GM21717 (cell line): ENCODE measurements at regions not wholly inside any gene's neighbourhood (a gene's known extent, or its start where the extent isn't known, plus 50 kb on each side); places are given as distances from the start of the nearest gene placed in this dataset.

ENCODE experiments used
- ATAC-seq: cut with Tn5 transposase; IDR thresholded peaks from one replicate; pipeline ENCODE4 v1.9.1; 2021; ENCODE audit warnings: mild to moderate bottlenecking, moderate library complexity; ENCODE audit not compliant: unreplicated experiment

GRCh38 chr10:33819206-33819605 lies 484.7 kb upstream of the NRP1 start:
- ATAC-seq = no peak

- no peak for ATAC-seq
These were observed 483.9 kb upstream of the NRP1 start for GRCh38 chr10:33818343-33818742.

DNA sequence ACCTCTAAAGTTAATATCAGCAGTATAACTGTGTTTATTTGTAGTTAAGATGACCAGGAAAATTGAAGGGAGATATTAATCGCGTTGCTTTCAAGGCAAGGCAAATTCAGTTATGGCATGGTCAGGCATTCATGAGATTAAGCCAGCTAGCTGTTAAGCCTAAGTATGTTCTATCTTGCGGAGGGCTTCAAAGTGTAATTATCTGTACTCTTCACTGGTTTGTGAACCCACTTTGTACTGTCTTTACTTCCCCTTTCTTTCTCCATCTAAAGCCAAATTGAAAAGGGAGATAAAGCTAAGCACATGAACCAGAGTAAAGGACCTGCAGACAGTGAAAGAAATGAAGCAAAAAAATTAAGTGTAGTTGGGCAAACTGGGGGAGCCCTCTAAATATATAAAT lies 483.1 kb upstream of the NRP1 start:
- no peak for ATAC-seq

DNA sequence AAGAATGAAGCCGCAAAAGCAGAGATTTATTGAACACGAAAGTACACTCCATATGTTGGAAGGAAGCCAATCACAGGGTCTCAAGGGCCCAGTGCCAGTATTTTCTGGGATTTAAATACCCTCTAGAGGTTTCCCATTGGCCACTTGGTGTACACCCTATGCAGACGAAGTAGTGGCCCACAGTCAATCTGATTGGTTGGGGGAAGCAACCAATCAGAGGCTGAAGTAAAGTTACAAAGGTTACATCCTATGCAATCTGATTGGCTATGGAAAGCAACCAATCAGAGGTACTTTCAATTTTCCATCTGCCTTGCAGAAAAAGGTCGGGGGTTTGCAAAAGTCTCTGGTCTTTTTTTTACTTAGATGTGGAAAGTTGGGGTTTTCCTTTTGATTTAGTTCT lies 481.3 kb upstream of the NRP1 start:
- no peak for ATAC-seq

DNA sequence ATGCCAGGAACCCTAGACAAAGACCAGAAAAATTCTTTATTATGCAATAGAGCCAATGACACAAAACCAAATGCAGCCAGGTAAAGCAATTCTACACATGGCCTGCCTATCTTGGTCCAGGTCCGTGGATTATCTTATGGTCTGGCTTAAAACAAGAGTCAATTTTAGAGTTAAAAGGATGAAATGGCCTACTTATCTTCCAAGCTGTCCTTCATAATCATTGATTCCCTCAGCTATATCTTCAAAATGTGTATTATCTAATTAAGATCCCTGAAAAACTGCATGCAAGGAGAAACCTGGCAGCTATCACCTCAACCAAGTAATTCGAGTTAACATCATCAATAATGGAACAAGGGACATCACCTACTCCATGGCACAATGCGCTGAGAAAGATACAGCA lies 479.4 kb upstream of the NRP1 start:
- ATAC-seq = no peak

GRCh38 chr10:33813415-33813814 lies 478.9 kb upstream of the NRP1 start:
- no peak for ATAC-seq

DNA sequence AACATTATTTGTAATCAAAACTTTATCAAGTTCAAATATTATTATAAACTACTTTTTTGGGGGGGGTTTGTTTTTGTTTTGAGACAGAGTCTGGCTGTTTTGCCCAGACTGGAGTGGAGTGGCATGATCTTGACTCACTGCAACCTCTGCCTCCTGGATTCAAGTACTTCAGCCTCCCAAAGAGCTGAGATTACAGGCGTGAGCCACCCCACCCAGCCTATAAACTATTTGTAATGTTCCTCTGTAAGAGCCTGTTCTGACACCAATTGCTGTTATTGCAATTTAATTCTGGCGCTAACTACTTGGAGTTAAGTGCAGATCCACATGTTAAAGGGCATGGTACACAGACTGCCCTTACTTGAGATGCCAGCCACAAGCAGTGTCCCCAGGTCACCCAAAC lies 478.1 kb upstream of the NRP1 start:
- no peak for ATAC-seq

GRCh38 chr10:33810986-33811385 lies 476.5 kb upstream of the NRP1 start:
- no peak for ATAC-seq

DNA sequence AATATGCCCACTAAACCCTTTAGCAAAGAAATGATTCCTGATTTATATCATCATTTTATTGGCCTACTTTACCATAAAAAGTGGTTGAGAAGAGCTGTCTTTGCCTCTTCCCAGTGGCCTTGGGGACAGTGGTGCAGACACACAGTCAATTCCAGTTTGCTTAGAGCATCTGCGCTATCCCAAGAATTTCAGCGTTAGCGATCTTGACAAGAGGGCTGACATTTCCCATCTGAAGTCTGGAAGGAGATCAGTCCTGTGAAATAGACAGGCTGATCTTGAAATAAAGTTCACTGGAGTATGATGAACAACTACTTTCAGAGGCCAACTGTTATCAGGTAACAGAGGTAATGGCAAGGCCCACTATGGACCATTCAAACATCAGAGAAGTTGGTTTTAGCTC lies 475.3 kb upstream of the NRP1 start:
- ATAC-seq = no peak

GRCh38 chr10:33808475-33808874 lies 474.0 kb upstream of the NRP1 start:
- ATAC-seq = no peak

DNA sequence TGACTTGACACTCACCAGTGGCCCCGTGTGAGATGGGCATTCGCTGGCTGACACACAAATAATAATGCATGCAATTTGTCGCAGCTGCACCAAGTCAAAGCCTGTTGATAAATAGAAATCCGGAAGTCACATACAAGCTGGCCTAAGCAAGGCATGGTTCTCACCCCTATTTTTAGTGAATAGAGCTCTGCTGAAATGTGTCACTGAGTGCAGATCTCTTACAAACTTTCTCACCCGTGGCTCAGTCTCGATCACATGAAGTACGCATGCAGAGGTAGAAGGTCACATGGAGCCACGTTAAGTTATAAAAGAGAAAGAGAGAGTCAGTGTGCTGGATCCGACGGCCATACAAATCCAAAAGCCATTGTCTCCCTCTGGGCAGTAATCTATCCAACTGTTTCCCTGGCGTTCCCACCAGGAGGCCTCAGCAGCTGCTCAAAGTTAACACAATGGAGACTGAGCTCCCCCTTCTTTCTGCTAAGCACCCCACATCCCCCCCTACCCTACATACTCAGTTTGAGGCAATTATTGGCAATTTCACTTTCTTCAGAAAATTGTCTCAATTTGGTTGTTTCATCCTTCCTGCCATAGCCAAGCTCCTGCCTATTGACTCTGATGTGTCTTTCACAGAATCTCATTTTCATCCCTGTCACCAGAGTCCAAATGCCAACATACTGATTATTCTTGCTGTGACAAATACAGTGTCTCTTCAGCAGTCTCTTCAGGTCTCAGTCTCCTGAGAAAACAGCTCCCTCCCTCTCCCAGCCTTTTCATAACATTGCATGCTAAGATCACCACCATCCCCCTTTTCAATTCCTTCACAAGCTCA lies 473.3 kb upstream of the NRP1 start:
- no peak for ATAC-seq

GRCh38 chr10:33805831-33806230 lies 471.4 kb upstream of the NRP1 start:
- ATAC-seq = no peak

GRCh38 chr10:33804584-33804983 lies 470.1 kb upstream of the NRP1 start:
- no peak for ATAC-seq

- no peak for ATAC-seq
These were observed 468.8 kb upstream of the NRP1 start for GRCh38 chr10:33803248-33803647.

DNA sequence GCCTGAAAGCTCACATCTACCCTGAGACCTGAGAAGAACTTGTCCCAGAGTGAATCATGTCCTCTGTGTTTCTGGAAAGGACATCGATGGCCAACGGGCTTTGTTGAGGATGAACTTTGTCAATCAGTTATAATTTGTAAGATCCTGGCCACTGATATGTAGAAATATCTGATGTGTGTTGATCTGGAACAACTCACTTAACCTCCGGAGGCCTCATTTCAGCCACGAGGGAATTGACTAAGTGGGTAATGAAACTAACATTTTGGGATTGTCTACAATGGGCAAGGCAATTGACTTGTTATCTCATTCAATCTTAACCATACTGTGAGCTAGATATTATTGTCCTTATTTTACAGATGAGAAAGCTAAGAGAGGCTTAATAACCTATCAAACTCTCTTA lies 468.1 kb upstream of the NRP1 start:
- no peak for ATAC-seq

DNA sequence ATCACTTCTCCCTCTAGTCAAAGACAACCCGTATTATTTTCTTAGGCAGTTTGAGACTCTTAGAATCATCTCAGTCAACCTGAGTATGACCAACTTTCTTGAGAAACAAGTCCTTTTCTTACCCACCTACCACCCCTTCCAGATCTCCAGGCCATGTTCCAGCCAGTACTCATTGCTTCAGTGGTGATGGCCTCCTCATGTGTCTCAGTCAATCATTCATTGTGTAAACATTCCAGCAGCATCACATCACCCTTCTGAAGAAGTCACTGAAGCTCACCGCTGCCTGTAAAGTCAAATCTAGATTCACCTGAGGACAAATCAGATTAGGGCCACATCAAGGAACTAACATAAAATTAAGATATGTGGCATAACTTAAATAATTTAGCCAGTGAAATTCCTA lies 467.2 kb upstream of the NRP1 start:
- no peak for ATAC-seq

GRCh38 chr10:33800986-33801385 lies 466.5 kb upstream of the NRP1 start:
- no peak for ATAC-seq

- no peak for ATAC-seq
These were observed 466.1 kb upstream of the NRP1 start for GRCh38 chr10:33800545-33800944.

GRCh38 chr10:33799944-33800323 lies 465.5 kb upstream of the NRP1 start:
- ATAC-seq = no peak

DNA sequence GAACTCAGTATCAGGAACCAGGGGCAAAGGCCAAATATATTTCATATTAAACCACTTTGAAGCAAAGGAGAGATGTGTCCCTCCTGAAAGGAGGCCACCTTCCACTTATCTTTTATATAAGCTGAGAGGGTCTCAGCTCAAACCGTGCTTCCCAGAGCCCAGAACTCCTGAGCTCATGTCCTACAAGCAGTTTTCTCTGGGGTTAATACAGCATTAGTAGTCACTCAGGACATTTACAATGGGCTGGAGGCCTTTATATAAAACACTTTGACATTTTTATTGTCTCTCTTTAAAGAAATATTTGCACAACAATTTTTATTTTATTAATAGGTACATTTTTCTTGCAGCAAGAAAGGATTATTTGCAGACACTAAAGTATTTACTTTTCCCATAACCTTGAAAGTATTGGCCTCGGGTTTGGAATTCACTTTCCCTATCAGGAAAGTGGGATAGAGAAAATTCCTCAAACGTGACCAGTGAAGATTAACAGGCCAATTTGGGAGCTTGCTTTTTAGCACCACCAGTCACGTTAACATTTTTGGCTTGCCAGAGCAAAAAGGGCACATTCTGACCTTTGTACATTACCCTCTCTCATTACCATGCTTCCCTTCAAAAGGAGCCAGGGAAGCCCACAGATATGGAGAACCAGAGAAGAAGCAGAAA lies 464.9 kb upstream of the NRP1 start:
- ATAC-seq = no peak

- ATAC-seq = no peak
These were observed 464.3 kb upstream of the NRP1 start for GRCh38 chr10:33798754-33799153.

DNA sequence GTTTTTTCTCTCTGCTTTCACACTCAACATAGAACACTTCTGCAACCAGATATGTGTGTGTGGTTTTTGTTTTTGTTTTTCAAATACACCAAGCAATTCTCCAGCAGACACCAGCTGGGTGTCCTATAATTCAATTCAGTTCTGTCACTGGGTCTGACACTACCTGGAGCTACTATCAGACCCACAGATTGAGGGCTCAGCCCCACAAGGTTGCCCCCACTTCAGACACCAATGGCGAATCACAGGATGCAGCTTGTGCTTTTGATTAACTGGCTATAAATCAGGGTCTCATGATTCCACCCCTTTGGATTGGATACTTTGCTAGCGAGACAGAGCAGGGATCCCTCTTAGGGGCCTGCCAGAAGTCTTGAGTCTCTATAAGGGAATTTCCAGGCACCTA lies 462.2 kb upstream of the NRP1 start:
- ATAC-seq = no peak

- ATAC-seq = no peak
These were observed 461.1 kb upstream of the NRP1 start for GRCh38 chr10:33795529-33795928.
